ENCODE measurements at regions not wholly inside any gene's neighbourhood (a gene's known extent, or its start where the extent isn't known, plus 50 kb on each side); places are given as distances from the start of the nearest gene placed in this dataset.

DNA sequence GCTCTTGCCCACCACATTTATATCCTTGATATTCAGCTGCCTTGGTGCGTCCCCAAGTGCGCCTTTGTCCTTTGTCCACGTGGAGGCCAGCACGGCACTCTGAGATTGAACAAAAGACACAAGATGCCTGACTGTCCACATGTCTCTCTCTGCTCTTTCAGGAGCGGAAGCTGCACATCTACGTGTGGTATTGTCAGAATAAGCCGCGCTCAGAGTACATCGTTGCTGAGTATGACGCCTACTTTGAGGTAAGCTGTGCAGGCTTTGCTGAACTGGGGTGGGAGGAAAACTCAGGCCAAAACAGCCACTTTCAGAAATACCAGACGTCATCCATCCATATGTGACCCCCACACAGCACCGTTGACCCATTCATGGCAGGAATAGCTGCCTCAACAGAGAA, 72.0 kb upstream of the UMPS start:
- no peaks in the 10 kb centered on the region for H3K79me2 ChIP-seq (ENCODE audit: control insufficient read depth, insufficient read depth, low read length)
- DNase-seq (ENCODE audit: low read depth in 2 of 2), result no peak
- TF ChIP-seq EZH2 (IDR thresholded peaks at IDR 0.05; ENCODE audit: low read length, missing control alignments), result no peak
- TF ChIP-seq, protein P1, sequence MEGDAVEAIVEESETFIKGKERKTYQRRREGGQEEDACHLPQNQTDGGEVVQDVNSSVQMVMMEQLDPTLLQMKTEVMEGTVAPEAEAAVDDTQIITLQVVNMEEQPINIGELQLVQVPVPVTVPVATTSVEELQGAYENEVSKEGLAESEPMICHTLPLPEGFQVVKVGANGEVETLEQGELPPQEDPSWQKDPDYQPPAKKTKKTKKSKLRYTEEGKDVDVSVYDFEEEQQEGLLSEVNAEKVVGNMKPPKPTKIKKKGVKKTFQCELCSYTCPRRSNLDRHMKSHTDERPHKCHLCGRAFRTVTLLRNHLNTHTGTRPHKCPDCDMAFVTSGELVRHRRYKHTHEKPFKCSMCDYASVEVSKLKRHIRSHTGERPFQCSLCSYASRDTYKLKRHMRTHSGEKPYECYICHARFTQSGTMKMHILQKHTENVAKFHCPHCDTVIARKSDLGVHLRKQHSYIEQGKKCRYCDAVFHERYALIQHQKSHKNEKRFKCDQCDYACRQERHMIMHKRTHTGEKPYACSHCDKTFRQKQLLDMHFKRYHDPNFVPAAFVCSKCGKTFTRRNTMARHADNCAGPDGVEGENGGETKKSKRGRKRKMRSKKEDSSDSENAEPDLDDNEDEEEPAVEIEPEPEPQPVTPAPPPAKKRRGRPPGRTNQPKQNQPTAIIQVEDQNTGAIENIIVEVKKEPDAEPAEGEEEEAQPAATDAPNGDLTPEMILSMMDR (conservative IDR thresholded peaks at IDR 0.05 in 1 of 2, IDR thresholded peaks at IDR 0.05 in 1 of 2; ENCODE audit: low read depth in 1 of 2, low read length in 2 of 2), result no peak
- no peaks in the 10 kb centered on the region for H3K36me3 ChIP-seq (ENCODE audit: control insufficient read depth, insufficient read depth, low read length)
- no peak overlapping the region for H3K4me3 ChIP-seq (replicated peaks in 1 of 4; ENCODE audit: control extremely low read depth in 1 of 4, insufficient read depth in 1 of 4, low read depth in 3 of 4, low read length in 4 of 4)
- no peaks in the 10 kb centered on the region for H4K20me1 ChIP-seq (ENCODE audit: control insufficient read depth, extremely low read depth, insufficient read depth, low read length)
- no peak overlapping the region for H2AFZ ChIP-seq (ENCODE audit: low read length)
- H3K4me1 ChIP-seq (ENCODE audit: control insufficient read depth, extremely low read depth, insufficient read depth, low read length), result no peaks in the 10 kb centered on the region
- H3K4me2 ChIP-seq (ENCODE audit: extremely low read depth, insufficient read depth, low read length), result no peak overlapping the region
- no peak overlapping the region for H3K27ac ChIP-seq (ENCODE audit: insufficient read depth, low read length)
- H3K9ac ChIP-seq (ENCODE audit: insufficient read depth, low read length), result no peak overlapping the region
- peaks cover 7% of the 10 kb centered on the region for H3K27me3 ChIP-seq (ENCODE audit: control insufficient read depth, insufficient read depth, low read length)
- no peaks in the 10 kb centered on the region for H3K9me3 ChIP-seq (ENCODE audit: control insufficient read depth, insufficient read depth, low read depth, low read length)

DNA sequence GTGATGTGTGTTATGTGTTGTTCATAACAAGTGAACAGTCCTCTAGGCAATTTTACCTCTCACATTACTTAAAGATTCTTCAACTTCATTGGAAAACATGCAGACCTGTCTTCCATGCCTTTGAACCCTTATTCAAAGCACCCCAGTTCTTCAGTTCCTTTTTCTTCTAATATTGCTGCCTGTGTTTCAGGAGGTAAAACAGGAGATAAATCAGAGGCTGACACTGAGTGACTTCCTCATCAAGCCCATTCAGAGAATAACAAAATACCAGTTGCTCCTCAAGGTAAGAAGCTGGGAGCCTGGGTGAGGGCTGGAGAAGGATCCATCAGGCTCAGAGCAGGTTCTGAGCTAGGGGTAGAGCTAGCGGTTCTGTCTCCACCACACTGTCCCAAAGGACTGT, 71.1 kb upstream of the UMPS start:
- no peak overlapping the region for H3K27ac ChIP-seq (ENCODE audit: insufficient read depth, low read length)
- H3K4me2 ChIP-seq (ENCODE audit: extremely low read depth, insufficient read depth, low read length), result no peak overlapping the region
- H3K4me1 ChIP-seq (ENCODE audit: control insufficient read depth, extremely low read depth, insufficient read depth, low read length), result peaks cover 3% of the 10 kb centered on the region
- TF ChIP-seq, protein P1 (conservative IDR thresholded peaks at IDR 0.05 in 1 of 2, IDR thresholded peaks at IDR 0.05 in 1 of 2; ENCODE audit: low read depth in 1 of 2, low read length in 2 of 2), result no peak
- no peak for TF ChIP-seq EZH2 (IDR thresholded peaks at IDR 0.05; ENCODE audit: low read length, missing control alignments)
- no peaks in the 10 kb centered on the region for H3K36me3 ChIP-seq (ENCODE audit: control insufficient read depth, insufficient read depth, low read length)
- DNase-seq (ENCODE audit: low read depth in 2 of 2), result no peak
- H3K79me2 ChIP-seq (ENCODE audit: control insufficient read depth, insufficient read depth, low read length), result no peaks in the 10 kb centered on the region
- H3K9ac ChIP-seq (ENCODE audit: insufficient read depth, low read length), result no peak overlapping the region
- H3K9me3 ChIP-seq (ENCODE audit: control insufficient read depth, insufficient read depth, low read depth, low read length), result no peaks in the 10 kb centered on the region
- H4K20me1 ChIP-seq (ENCODE audit: control insufficient read depth, extremely low read depth, insufficient read depth, low read length), result no peaks in the 10 kb centered on the region
- peaks cover 7% of the 10 kb centered on the region for H3K27me3 ChIP-seq (ENCODE audit: control insufficient read depth, insufficient read depth, low read length)
- no peak overlapping the region for H3K4me3 ChIP-seq (replicated peaks in 1 of 4; ENCODE audit: control extremely low read depth in 1 of 4, insufficient read depth in 1 of 4, low read depth in 3 of 4, low read length in 4 of 4)
- no peak overlapping the region for H2AFZ ChIP-seq (ENCODE audit: low read length)

DNA sequence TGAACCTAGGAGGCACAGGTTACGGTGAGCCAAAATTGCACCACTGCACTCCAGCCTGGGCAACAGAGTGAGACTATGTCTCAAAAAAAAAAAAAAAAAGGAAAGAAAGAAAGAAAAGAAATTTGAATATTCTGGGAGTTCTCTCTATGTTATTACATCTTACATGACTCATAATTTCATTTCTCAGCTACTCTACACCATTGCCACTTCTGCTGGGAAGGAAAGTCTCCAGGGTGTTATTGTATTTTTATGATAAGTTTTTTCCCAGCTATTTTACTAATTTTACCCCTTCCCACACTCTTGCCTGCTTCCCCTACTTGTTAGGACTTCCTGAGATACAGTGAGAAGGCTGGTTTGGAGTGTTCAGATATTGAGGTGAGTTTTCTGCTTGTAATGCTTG, 69.7 kb upstream of the UMPS start:
- no peaks in the 10 kb centered on the region for H3K9me3 ChIP-seq (ENCODE audit: control insufficient read depth, insufficient read depth, low read depth, low read length)
- DNase-seq (ENCODE audit: low read depth in 2 of 2), result no peak
- H3K4me3 ChIP-seq (replicated peaks in 1 of 4; ENCODE audit: control extremely low read depth in 1 of 4, insufficient read depth in 1 of 4, low read depth in 3 of 4, low read length in 4 of 4), result no peak overlapping the region
- H3K79me2 ChIP-seq (ENCODE audit: control insufficient read depth, insufficient read depth, low read length), result no peaks in the 10 kb centered on the region
- no peak for TF ChIP-seq EZH2 (IDR thresholded peaks at IDR 0.05; ENCODE audit: low read length, missing control alignments)
- TF ChIP-seq, protein P1 (conservative IDR thresholded peaks at IDR 0.05 in 1 of 2, IDR thresholded peaks at IDR 0.05 in 1 of 2; ENCODE audit: low read depth in 1 of 2, low read length in 2 of 2), result no peak
- H3K4me1 ChIP-seq (ENCODE audit: control insufficient read depth, extremely low read depth, insufficient read depth, low read length), result peaks cover 3% of the 10 kb centered on the region
- H3K27me3 ChIP-seq (ENCODE audit: control insufficient read depth, insufficient read depth, low read length), result peaks cover 2% of the 10 kb centered on the region
- H3K9ac ChIP-seq (ENCODE audit: insufficient read depth, low read length), result no peak overlapping the region
- no peaks in the 10 kb centered on the region for H3K36me3 ChIP-seq (ENCODE audit: control insufficient read depth, insufficient read depth, low read length)
- H2AFZ ChIP-seq (ENCODE audit: low read length), result no peak overlapping the region
- no peaks in the 10 kb centered on the region for H4K20me1 ChIP-seq (ENCODE audit: control insufficient read depth, extremely low read depth, insufficient read depth, low read length)
- H3K27ac ChIP-seq (ENCODE audit: insufficient read depth, low read length), result no peak overlapping the region
- H3K4me2 ChIP-seq (ENCODE audit: extremely low read depth, insufficient read depth, low read length), result no peak overlapping the region

Measured in fibroblast of lung (primary cell).